ENCODE measurements at regions not wholly inside any gene's neighbourhood (a gene's known extent, or its start where the extent isn't known, plus 50 kb on each side); places are given as distances from the start of the nearest gene placed in this dataset.
A peak's percentile ranks its signal among the peaks of the same experiment; 100 is the strongest.
"Not testable (repeated sequence)": the region's sequence is repeated elsewhere in the genome, so short reads cannot be mapped to it uniquely, and the experiment has no call there.

DNA sequence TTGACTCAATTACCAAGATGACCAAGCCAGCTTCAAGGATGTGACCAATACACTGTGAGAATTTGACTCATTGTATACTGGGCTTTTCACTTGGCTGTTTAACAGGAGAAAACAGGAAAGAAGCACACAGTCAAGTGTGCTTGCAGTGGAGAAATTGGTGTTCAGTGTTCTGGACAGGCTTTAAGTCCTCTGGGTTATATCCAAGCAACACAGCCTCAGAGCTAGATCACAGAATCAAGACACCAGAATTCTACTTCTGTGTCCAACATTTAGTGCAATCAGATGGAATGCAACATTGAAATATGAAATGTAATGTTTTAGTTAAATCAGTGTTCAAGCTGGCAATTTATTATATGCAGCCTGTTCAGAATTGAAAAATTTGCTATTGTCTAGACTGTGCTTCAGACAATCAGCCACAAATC, 694.4 kb downstream of the LTN1 start:
- peak in 2 of 3 donors; percentile 46 to 63 for DNase-seq

DNA sequence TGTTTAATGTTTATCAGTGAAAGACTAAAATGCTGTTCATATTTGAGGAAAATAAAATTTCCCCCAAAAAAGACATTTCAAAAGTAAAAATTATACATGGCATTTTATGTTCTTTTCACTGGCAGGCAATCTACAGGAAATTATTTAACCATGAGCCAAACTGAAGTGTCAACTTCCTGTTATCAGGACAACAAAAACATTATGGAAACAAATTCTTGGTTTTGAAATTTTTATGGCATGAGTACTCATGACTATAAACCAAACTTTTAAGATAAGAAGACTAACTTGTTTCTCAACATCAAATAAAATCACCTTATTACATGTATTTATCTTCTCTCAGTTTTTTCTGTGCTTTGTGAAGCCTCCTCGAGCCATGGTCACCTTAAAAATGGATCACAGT, 698.6 kb downstream of the LTN1 start:
- no peak for DNase-seq

- peak; percentile 67 to 92 (median 82) for DNase-seq
Observed at GRCh38 chr21:28283641-28284490, 708.8 kb downstream of the LTN1 start.

DNA sequence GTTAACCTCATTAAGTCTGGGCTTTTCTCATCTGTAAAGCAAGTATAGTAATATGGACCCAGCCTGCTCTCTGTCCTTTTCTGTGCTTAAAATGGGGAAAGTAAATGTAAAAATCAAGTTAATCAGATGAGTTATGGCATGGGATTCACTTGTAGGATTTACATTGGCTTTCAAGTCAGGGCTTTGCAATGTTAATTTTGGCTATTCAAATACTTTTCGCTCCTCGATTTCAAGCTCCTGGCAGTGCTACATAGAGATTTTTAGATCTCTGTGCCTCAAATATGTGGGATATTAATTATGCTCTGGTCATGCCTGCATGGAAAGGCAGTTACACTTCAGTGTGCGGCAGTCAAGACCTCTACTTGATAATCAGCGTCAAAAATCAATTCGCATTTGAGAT, 709.8 kb downstream of the LTN1 start:
- peak in 1 of 3 donors; percentile 26 for DNase-seq

DNA sequence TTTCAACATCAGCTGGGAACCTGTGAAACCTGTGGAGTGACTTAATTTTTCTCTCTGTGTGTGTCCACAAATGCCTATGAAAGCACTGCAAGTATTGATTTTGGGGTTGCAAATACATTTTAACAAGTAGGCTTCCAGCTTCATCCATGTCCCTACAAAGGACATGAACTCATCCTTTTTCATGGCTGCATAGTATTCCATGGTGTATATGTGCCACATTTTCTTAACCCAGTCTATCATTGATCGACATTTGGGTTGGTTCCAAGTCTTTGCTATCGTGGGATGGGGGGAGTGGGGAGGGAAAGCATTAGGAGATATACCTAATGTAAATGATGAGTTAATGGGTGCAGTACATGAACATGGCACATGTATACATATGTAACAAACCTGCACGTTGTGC, 711.3 kb downstream of the LTN1 start:
- not testable (repeated sequence) for DNase-seq

DNA sequence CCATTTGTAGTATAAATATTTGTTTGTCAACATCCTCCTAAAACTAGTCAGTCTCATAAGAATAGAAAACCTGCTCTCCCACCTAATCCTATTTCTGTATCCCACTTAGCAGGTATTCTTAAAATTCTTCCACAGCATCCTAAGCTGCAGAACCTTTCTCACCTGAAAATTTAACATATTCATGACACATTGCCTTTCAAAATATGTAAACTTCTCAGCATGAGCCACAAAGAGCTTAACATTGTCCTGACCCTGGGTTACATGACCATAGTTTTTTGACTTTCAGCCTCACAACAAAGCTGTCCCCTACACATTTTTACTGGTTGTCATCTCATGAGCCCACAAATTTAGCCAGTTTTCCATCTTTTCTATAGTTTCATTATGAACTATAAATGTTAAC, 712.1 kb downstream of the LTN1 start:
- no peak for DNase-seq

DNA sequence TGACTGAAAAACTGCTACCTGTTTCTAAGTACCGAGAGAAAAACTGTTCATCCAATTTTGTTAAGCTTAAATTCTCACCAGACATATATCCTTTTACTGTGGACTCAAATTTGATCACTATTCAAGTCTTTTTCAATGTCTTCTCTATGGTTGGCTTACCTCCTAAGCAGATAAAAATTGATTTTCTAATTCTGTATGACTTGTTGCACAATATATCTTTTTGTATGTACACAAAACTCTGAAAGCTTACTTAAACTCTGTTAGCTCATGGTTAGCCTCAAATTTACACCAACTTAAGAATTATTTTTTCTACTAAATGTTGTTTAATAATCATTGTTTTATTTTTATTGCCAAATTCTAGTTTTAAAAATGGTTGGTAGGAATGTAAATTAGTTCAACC, 715.4 kb downstream of the LTN1 start:
- DNase-seq: no peak

DNA sequence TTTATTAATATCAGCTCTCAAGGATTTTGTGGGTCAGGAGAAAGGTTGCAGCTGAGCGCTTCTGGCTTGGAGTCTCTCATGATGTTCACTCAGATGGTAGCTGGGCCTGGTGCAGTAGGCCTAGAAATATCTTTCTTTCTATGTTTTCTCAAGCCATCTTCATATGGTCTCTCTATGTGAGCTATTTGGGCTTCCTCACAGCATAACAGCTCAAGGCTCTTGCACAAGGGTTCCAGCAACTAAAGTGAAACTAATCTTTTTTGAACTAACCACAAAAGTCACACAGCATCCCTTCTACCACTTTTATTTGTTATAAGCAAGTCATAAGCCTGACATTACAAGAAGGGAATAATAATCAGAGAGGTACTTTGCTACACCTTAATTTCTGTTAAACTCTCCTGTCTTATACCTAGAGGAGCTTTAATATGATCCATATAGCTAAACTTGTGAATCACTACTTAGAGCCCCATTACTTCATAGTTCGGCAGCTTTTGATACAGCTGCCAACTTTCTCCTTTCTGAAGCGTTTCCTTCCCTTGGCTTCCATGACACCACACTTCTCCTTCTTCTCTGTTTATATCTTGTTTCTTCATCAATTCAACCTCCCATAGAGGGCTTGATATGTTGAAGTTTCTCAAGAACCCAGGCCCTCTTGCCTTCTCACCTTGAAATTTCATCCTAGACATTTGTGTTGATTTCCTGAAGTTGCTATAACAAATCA, 720.2 kb downstream of the LTN1 start:
- DNase-seq: no peak

DNA sequence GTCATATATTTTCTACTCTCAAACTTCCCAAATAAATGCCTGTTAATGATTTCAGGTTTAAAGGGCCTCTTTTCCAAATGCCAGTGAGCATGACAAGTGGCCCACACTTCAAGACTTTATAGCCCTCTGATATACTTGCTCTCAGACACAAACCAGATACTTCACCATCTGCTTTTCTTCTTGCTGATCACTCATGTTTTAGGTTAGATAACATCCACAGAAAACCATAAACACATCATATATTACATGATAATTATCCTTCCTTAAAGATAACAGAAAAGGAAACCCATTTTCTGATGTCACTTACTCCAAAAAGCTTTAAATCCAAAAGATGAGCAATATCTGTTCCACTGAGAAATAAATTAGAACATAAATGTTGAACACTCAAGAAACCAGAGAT, 723.5 kb downstream of the LTN1 start:
- DNase-seq: peak in 1 of 3 donors; percentile 31

DNA sequence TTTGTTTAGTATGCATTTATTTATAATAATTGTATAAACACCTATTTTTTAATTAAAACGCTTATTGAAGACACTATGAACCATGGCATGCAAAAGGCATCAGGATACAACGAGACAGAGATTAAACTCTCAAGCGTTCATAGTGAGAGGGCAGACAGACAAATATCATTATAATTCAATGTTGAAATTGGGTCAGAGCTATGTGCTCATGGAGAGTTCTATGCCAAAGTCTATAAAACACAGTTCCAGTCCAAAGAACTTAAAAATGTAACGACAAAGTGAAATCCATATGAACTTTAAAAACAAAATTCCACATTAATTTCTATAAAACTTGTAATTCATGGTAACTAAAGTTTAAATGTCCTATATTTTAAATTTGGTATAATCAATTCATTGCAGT, 724.0 kb downstream of the LTN1 start:
- peak in 1 of 3 donors; percentile 36 for DNase-seq

DNA sequence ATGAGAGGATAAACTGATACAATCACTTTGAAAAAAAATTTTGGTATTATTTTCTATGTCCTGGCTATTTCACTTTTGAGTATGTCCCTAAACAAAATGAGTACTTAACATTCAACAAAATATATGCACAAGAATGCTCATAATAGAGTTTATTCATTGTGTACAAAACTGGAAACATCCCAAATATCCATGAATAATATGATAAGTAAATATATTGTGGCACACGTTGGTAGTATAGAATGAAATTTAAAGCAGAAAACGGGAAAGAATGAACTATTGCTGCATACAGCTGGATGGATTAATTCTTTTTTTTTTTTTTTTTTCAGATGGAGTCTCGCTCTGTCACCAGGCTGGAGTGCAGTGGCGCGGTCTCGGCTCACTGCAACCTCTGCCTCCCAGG, 725.2 kb downstream of the LTN1 start:
- no peak for DNase-seq

DNA sequence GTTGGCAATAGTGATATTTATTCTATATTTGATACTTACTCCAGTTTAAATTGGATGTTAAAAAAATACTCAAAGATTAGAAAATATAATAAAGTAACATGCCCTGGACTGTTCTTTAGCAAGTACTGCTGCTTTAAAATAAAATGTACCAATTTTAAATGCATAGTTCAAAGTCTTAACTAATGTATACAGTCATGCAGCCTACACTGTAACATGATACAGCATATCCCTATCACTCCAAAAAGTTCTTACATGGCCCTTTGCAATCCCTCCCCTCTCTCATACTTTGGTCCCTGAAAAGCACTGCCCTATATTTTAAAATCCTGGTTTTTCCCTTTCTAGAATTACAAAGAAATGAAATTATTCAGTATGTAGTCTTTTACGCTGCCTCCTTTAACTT, 726.6 kb downstream of the LTN1 start:
- DNase-seq: no peak

- no peak for DNase-seq
Observed at GRCh38 chr21:28263974-28264373, 728.7 kb downstream of the LTN1 start.

DNA sequence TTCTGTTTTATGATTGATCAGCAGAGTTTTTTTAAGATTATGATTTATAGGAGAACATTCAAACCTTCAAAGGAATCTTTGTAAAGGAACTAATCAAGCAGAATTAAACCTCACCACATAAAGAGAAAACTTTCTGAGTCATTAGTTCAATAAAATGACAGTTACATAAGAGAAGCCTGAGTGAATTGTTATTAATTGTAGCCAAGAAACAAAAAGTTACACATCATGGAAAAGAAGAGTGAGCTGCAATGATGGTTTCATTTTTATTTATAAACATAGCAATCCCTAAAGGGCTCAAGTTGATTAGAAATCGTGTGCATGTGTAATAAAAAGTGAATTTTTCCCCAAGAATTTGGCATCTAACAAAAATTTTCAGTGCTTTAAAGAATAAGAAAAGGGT, 731.4 kb downstream of the LTN1 start:
- DNase-seq: peak in 1 of 3 donors; percentile 22

DNA sequence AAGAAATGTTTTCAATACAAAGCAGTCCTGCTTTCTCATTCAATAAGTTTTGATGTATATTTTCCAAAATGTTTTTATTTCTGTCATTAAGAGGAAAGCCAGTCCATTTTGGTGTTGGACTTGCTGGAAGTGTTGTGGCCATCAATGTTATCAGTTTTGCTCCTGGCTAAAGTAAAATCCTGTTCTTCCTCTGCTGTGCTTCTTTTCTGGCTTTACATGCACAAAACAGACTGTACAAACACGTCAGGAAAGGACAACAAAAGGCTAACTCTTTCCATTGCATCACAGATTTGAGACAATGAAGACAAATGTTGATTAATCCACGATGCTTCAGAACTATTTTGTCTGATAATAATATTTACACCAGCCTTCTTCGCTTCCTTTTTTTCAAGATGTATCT, 735.4 kb downstream of the LTN1 start:
- no peak for DNase-seq

DNA sequence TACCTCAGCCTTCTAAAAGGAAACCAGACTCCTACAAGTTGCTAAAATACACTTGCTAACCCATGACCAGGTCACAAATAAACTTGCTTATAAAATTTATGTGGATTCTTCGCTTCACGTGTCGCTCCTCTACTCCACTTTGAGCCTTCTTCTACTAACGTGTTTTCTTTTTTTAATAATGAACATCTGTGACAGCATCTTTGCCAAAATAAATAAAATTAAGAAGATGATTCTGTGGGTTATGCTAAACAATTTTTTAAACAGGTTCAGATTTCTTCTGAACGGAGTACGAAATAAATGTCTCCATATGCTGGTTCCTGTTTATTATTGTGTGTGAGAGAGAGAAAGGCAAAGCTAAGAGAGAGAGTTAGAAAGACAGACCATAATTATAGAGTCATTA, 735.8 kb downstream of the LTN1 start:
- peak in 1 of 3 donors; percentile 34 for DNase-seq

DNA sequence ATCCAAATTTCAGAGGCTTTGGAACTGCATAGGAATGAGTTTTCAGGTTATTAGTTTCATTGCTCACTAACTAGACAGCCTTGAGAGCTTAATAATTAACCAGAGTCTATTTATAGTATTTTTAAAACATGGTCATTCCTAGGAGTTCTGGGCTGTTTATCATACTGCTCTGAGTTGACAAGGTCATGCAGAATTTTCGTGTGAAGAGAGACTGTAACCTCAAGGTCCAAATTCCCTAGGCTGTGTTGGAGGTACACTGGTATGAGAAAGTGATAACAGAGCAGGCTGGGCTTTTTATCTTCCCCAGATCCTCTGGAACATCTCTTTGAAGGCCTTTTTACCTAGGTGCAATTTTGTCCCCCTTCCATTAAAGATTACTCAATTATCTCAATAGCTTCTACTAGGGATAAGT, 736.3 kb downstream of the LTN1 start:
- DNase-seq: no peak

DNA sequence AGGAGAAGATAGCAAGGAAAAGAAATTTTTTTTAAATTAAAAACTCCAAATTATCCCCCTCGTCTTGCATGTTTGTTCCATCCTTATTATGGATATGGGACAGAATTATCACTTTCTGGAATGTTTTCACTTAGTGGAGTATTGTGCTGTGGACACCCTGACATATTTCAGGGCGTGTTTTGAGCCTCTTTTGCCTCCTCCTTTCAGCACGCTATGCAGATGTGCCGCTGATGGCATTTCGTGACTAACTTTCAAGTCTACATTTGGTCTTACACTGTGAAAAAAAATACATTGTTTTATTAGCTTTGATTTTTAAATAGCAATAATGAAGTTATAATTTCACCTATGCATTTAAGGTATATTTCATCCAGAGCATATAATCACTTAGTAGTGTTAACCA, 738.7 kb downstream of the LTN1 start:
- no peak for DNase-seq

- DNase-seq: no peak
Observed at GRCh38 chr21:28253338-28253737, 739.3 kb downstream of the LTN1 start.

DNA sequence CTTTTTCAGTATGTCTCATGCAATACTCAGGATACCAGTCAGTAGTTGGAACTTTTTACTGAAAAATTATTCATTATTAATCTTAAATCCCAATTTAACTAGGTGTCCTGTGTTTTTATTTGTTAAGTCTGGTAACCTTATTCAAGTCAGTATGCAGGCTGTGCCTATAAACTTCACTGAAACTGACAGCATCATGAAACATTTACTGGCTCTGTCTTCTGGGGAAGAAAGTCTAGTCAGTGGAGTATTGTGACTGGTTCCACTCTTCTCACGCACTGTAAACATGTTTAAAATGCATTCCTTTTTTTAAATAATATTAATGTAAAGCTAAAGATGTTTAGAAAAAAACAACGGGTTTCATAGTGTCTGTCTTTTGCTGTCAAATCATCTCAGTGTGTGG, 739.7 kb downstream of the LTN1 start:
- DNase-seq: no peak

GRCh38 chr21:28250946-28251345, 741.7 kb downstream of the LTN1 start:
- no peak for DNase-seq

DNA sequence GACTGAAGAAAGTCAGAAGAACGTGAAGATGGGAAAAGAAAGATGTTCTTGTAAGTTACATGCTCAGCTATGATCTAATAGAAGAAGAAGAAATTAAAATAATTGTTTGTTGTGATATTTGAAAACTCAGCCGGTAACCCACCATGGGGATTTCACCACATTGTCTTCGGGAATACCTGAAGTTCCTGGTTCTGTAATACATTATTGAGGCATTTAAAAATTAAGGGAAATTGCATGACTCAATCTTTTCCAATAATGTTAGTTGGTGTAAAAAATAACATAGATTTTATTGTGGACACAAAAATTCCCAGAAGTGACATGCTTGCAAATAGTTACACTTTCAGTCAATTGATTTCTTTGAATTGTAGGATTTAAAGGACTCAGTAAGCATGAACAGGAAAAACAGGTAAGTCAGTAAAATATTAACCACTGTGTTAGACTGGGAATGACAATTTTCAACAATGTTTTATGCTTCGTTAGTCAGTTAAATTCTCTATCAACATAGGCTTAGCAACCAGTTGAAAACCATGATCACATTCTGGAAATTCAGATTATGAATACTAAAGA, 745.1 kb downstream of the LTN1 start:
- no peak for DNase-seq

- DNase-seq: no peak
Observed at GRCh38 chr21:28240586-28240985, 752.1 kb downstream of the LTN1 start.
